Trophoblast cell (in vitro differentiated cells and primary cell): ENCODE measurements at regions not wholly inside any gene's neighbourhood (a gene's known extent, or its start where the extent isn't known, plus 50 kb on each side); places are given as distances from the start of the nearest gene placed in this dataset.

Source experiments
- DNase-seq, 2 donors: peaks; one replicate each; pipeline ENCODE4 v3.0.0-alpha.2; 2016
- H2AFZ ChIP-seq: 2 replicates; pipeline ENCODE4 v1.6.1; 2013; ENCODE audit warnings: low read length, moderate library complexity, mild to moderate bottlenecking; ENCODE audit not compliant: insufficient read depth, poor library complexity
- H2AK5ac ChIP-seq: 2 replicates; pipeline ENCODE4 v1.6.1; 2013; ENCODE audit warnings: mild to moderate bottlenecking, low read length
- H2BK120ac ChIP-seq: 2 replicates; pipeline ENCODE4 v1.6.1; 2013; ENCODE audit warnings: low read length, mild to moderate bottlenecking, moderate library complexity; ENCODE audit not compliant: insufficient read depth, poor library complexity
- H2BK12ac ChIP-seq: 2 replicates; pipeline ENCODE4 v1.6.1; 2013; ENCODE audit warnings: mild to moderate bottlenecking, low read length, moderate library complexity
- H2BK5ac ChIP-seq: 2 replicates; pipeline ENCODE4 v1.6.1; 2013; ENCODE audit warnings: low read length, low read depth, moderate library complexity, mild to moderate bottlenecking; ENCODE audit not compliant: poor library complexity
- H3K14ac ChIP-seq: 2 replicates; pipeline ENCODE4 v1.6.1; 2013; ENCODE audit warnings: mild to moderate bottlenecking, low read length
- H3K18ac ChIP-seq: 2 replicates; pipeline ENCODE4 v1.6.1; 2013; ENCODE audit warnings: mild to moderate bottlenecking, low read length
- H3K23ac ChIP-seq: 2 replicates; pipeline ENCODE4 v1.6.1; 2013; ENCODE audit warnings: low read length
- H3K27ac ChIP-seq: 2 replicates; pipeline ENCODE4 v1.5.1; 2013; ENCODE audit warnings: low read depth, mild to moderate bottlenecking, inconsistent platforms, low read length, moderate library complexity
- H3K27me3 ChIP-seq: 2 replicates; pipeline ENCODE4 v1.6.1; 2013; ENCODE audit warnings: inconsistent platforms, mild to moderate bottlenecking, low read length, moderate library complexity; ENCODE audit not compliant: insufficient read depth
- H3K36me3 ChIP-seq, 2 experiments: 1 replicate in 1 of 2; 2 replicates in 1 of 2; pipeline ENCODE4 v1.6.1; 2013; ENCODE audit warnings: low read length in 2 of 2, mild to moderate bottlenecking in 2 of 2, moderate library complexity in 1 of 2; ENCODE audit not compliant: insufficient read depth in 2 of 2, control insufficient read depth in 1 of 2
- H3K4ac ChIP-seq: 2 replicates; pipeline ENCODE4 v1.6.1; 2013; ENCODE audit warnings: low read depth, mild to moderate bottlenecking, low read length, moderate library complexity
- H3K4me1 ChIP-seq, 2 experiments: 1 replicate in 1 of 2; 2 replicates in 1 of 2; pipeline ENCODE4 v1.6.1; 2013; ENCODE audit warnings: low read length in 2 of 2, mild to moderate bottlenecking in 2 of 2, moderate library complexity in 1 of 2; ENCODE audit not compliant: insufficient read depth in 2 of 2, control insufficient read depth in 1 of 2
- H3K4me2 ChIP-seq: 2 replicates; pipeline ENCODE4 v1.6.1; 2013; ENCODE audit warnings: inconsistent platforms, mild to moderate bottlenecking, low read length, moderate library complexity
- H3K4me3 ChIP-seq: 2 replicates; pipeline ENCODE4 v1.5.1; 2013; ENCODE audit warnings: mild to moderate bottlenecking, low read depth, low read length, inconsistent platforms
- H3K79me1 ChIP-seq: one replicate; pipeline ENCODE4 v1.6.1; 2013; ENCODE audit warnings: low read length
- H3K79me2 ChIP-seq: 2 replicates; pipeline ENCODE4 v1.6.1; 2013; ENCODE audit warnings: low read length, mild to moderate bottlenecking; ENCODE audit not compliant: control insufficient read depth, insufficient read depth, poor library complexity
- H3K9ac ChIP-seq: 2 replicates; pipeline ENCODE4 v1.6.1; 2013; ENCODE audit warnings: mild to moderate bottlenecking, low read length
- H3K9me3 ChIP-seq: 2 replicates; pipeline ENCODE4 v1.6.1; 2013; ENCODE audit warnings: low read depth, mild to moderate bottlenecking, control low read depth, inconsistent platforms, low read length; ENCODE audit not compliant: insufficient read depth
- H4K12ac ChIP-seq: 2 replicates; pipeline ENCODE4 v1.6.1; 2013; ENCODE audit warnings: low read depth, mild to moderate bottlenecking, low read length, moderate library complexity
- H4K8ac ChIP-seq: 2 replicates; pipeline ENCODE4 v1.6.1; 2013; ENCODE audit warnings: low read depth, mild to moderate bottlenecking, low read length, moderate library complexity
- H4K91ac ChIP-seq: one replicate; pipeline ENCODE4 v1.6.1; 2013; ENCODE audit warnings: low read depth, mild to moderate bottlenecking, low read length, moderate library complexity
- WGBS: extraction: QIAGEN DNeasy Blood & Tissue Kit; methylation state at CpG from one replicate; pipeline ENCODE4 v1.1.7; 2013; ENCODE audit warnings: missing lambda C conversion rate; ENCODE audit not compliant: insufficient read length, insufficient coverage; ENCODE audit errors: extremely low coverage; 5-methylcytosine and 5-hydroxymethylcytosine counted together

- no peak overlapping the region for H4K91ac ChIP-seq
- H4K8ac ChIP-seq = no peak overlapping the region
- no peaks in the 10 kb centered on the region for H3K36me3 ChIP-seq
- H3K18ac ChIP-seq = no peak overlapping the region
- H3K79me1 ChIP-seq = no peaks in the 10 kb centered on the region
- peaks cover 0 to 4% of the 10 kb centered on the region in 2 experiments for H3K4me1 ChIP-seq
- no CpG with 5 or more reads among the region's 12 CpGs for WGBS
- H3K9me3 ChIP-seq = peaks cover under 1% of the 10 kb centered on the region
- H2AFZ ChIP-seq = no peak overlapping the region
- H4K12ac ChIP-seq = no peak overlapping the region
- no peak overlapping the region for H3K23ac ChIP-seq
- no peak for DNase-seq
- H3K14ac ChIP-seq = no peak overlapping the region
- no peaks in the 10 kb centered on the region for H3K27me3 ChIP-seq
- no peaks in the 10 kb centered on the region for H3K79me2 ChIP-seq
- H3K9ac ChIP-seq = no peak overlapping the region
- H3K4ac ChIP-seq = no peak overlapping the region
- no peak overlapping the region for H2BK120ac ChIP-seq
- no peak overlapping the region for H3K4me3 ChIP-seq
- no peak overlapping the region for H2BK5ac ChIP-seq
- no peak overlapping the region for H3K27ac ChIP-seq
- no peak overlapping the region for H2AK5ac ChIP-seq
- no peak overlapping the region for H3K4me2 ChIP-seq
- H2BK12ac ChIP-seq = no peak overlapping the region
Measured at GRCh38 chr17:36842963-36843558, 94.2 kb upstream of the LHX1 start.

- WGBS = no CpG with 5 or more reads among the region's 2 CpGs
- Histone ChIP-seq H3K4ac (no peak overlapping the region), H3K4me2 (no peak overlapping the region), H3K14ac (no peak overlapping the region), H4K12ac (no peak overlapping the region), H2BK120ac (no peak overlapping the region), H3K27ac (no peak overlapping the region), H2AK5ac (no peak overlapping the region), H3K79me1 (no peaks in the 10 kb centered on the region), H2BK12ac (no peak overlapping the region), H3K23ac (no peak overlapping the region), H3K27me3 (no peaks in the 10 kb centered on the region), H4K8ac (no peak overlapping the region), H2AFZ (no peak overlapping the region), H3K4me1 (peaks cover 0 to 7% of the 10 kb centered on the region in 2 experiments), H3K9ac (no peak overlapping the region), H3K9me3 (peaks cover 1% of the 10 kb centered on the region), H4K91ac (no peak overlapping the region), H2BK5ac (no peak overlapping the region), H3K18ac (no peak overlapping the region), H3K79me2 (no peaks in the 10 kb centered on the region), H3K36me3 (no peaks in the 10 kb centered on the region), H3K4me3 (no peak overlapping the region)
- DNase-seq = no peak
Measured at GRCh38 chr17:36844013-36844412, 93.3 kb upstream of the LHX1 start.

- Histone ChIP-seq H3K4me2 (no peak overlapping the region), H4K91ac (no peak overlapping the region), H3K79me2 (no peaks in the 10 kb centered on the region), H2BK120ac (no peak overlapping the region), H3K27ac (no peak overlapping the region), H3K36me3 (no peaks in the 10 kb centered on the region), H2AK5ac (no peak overlapping the region), H3K4ac (no peak overlapping the region), H3K23ac (no peak overlapping the region), H2BK12ac (no peak overlapping the region), H2BK5ac (no peak overlapping the region), H3K4me1 (peaks cover 0 to 7% of the 10 kb centered on the region in 2 experiments), H3K9ac (no peak overlapping the region), H3K79me1 (no peaks in the 10 kb centered on the region), H4K12ac (no peak overlapping the region), H3K4me3 (no peak overlapping the region), H3K27me3 (no peaks in the 10 kb centered on the region), H3K18ac (no peak overlapping the region), H2AFZ (no peak overlapping the region), H4K8ac (no peak overlapping the region), H3K14ac (no peak overlapping the region), H3K9me3 (peaks cover 1% of the 10 kb centered on the region)
- no peak for DNase-seq
- no CpG with 5 or more reads among the region's 2 CpGs for WGBS
Measured at GRCh38 chr17:36844601-36845000, 92.7 kb upstream of the LHX1 start.

- Histone ChIP-seq H3K36me3 (no peaks in the 10 kb centered on the region), H3K27me3 (no peaks in the 10 kb centered on the region), H3K79me2 (no peaks in the 10 kb centered on the region), H3K14ac (no peak overlapping the region), H2BK120ac (no peak overlapping the region), H3K4me3 (no peak overlapping the region), H4K12ac (no peak overlapping the region), H4K8ac (no peak overlapping the region), H2BK5ac (no peak overlapping the region), H3K9me3 (peaks cover 1% of the 10 kb centered on the region), H3K4ac (no peak overlapping the region), H2BK12ac (no peak overlapping the region), H4K91ac (no peak overlapping the region), H3K4me1 (peaks cover 9 to 11% of the 10 kb centered on the region in 2 experiments), H3K9ac (no peak overlapping the region), H2AFZ (no peak overlapping the region), H3K27ac (no peak overlapping the region), H3K79me1 (no peaks in the 10 kb centered on the region), H3K4me2 (no peak overlapping the region), H3K23ac (no peak overlapping the region), H3K18ac (no peak overlapping the region), H2AK5ac (no peak overlapping the region)
- no peak for DNase-seq
- no CpG with 5 or more reads among the region's 5 CpGs for WGBS
Measured at GRCh38 chr17:36845916-36846315, 91.4 kb upstream of the LHX1 start.
